Smooth muscle cell of the brain vasculature (primary cell): ENCODE measurements at regions not wholly inside any gene's neighbourhood (a gene's known extent, or its start where the extent isn't known, plus 50 kb on each side); places are given as distances from the start of the nearest gene placed in this dataset.
"Not testable (repeated sequence)": the region's sequence is repeated elsewhere in the genome, so short reads cannot be mapped to it uniquely, and the experiment has no call there.

Experiments
- DNase-seq: peaks from one replicate; pipeline ENCODE4 v3.0.0-alpha.2; 2012; ENCODE audit warnings: low read depth, low spot score

GRCh38 chr6:8939615-8940014, 504.3 kb upstream of the SLC35B3 start:
- peak; percentile 7 for DNase-seq

DNA sequence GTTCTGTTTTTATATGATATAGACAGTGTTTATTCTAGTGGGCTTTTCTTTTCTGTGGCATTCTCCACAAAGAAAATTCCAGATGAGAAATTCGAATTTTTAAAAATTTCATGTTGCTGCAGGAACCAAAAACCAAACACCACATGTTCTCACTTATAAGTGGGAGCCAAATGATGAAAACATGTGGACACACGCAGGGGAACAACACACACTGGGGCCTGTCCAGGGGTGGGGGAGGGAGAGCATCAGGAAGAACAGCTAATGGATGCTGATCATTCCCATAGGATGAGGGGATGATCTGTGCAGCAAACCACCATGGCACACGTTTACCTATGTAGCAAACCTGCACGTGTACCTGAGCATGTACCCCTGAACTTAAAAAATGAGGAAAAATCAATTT, 499.0 kb upstream of the SLC35B3 start:
- DNase-seq, result no peak

DNA sequence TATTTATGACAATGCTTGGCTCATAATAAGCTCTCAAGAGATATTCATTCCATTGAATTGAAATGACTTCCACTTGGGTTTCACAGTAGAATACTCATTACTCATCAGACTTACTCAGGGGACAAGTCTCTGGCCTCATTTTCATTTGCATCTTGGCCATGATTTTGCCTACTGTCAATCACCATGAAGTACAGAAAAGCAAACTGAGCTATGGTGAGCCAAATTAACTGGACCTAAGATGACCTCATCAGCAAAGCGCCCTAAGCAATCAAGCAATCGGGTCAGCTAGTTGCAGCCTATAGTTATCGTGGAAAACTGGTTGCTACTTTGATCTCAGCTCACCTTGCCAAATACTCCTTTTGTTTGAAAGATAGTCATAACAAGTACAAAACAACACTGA, 494.7 kb upstream of the SLC35B3 start:
- DNase-seq, result no peak

GRCh38 chr6:8920244-8920643, 484.9 kb upstream of the SLC35B3 start:
- not testable (repeated sequence) for DNase-seq

GRCh38 chr6:8918196-8918595, 482.9 kb upstream of the SLC35B3 start:
- DNase-seq, result no peak

GRCh38 chr6:8914700-8915099, 479.4 kb upstream of the SLC35B3 start:
- no peak for DNase-seq

DNA sequence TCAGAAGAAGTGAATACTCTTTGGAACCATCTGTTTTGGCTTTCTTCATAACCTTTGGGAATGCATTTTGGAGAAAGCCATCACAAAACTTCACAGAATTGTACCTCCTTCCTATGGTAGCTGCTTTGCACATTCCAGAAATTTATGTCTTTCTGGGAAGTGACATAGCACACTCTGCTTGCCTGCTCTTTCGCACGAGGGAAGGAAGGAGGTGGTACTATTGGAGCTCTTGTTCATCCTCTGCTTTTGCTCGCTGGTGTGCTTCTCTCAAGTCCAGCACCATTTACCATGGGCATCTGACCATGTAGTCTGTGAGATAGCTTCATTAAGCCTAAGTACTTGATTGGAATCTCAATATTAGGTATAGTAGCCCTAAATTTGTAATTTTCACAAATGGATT, 473.3 kb upstream of the SLC35B3 start:
- DNase-seq, result no peak

DNA sequence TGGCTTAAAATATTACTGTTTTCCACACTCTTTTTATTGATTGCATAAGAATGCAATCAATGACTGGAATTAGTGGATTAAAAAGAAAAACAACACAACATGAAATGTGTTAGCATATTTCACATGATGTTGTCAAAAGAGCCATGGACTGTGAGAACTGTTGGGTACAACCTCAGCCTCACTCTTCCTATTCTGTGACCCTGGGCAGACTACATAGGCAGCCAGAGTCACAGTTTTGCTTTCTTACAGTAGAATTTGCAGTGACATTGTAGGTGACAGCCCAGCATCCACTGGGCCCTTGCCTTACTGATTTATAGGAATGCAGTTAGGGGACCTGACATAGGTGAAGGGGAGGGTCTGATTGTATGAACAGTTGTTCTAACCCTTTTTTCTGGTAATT, 471.4 kb upstream of the SLC35B3 start:
- no peak for DNase-seq

DNA sequence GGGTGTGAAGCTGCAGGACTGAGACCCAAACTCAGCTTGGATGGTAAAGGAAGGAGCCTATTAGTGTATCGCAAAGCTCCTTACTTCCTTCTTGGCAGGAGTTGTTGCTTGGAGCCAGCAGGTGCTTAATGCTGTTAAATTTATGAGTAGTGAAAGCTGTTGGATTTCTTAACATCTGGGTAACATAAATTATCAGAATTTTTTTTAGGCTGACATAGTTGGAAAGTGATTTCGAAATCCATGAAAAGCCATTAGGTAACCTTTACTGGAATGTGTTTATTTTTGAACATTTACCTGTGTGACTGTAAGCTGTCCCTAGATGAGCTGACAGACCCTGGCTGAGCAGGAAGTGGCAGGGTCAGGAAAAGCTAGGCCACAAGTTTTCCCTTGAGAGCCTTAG, 470.4 kb upstream of the SLC35B3 start:
- DNase-seq, result no peak

GRCh38 chr6:8904754-8905153, 469.4 kb upstream of the SLC35B3 start:
- DNase-seq, result no peak

GRCh38 chr6:8900056-8900455, 464.7 kb upstream of the SLC35B3 start:
- no peak for DNase-seq

- DNase-seq, result no peak
Measured at GRCh38 chr6:8889514-8889913, 454.2 kb upstream of the SLC35B3 start.

DNA sequence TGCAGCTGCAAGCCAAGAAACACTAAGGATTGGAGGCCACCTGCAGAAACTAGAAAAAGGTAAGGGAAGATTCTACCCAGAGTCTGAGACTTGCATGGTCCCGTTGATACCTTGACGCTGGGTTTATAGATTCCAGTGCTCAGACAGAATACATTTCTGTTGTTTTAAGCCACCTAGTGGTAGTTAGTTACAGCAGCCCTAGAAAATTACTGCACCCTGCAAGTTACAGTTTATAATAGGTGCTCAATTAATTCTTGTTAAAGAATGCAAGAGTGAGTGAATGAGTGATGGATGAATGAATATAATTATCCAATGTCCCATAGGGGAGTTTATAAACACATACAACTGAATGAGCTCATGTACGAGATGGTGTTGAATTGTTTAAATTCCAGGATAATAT, 453.1 kb upstream of the SLC35B3 start:
- DNase-seq, result no peak

- DNase-seq, result no peak
Measured at GRCh38 chr6:8881663-8882062, 446.3 kb upstream of the SLC35B3 start.

DNA sequence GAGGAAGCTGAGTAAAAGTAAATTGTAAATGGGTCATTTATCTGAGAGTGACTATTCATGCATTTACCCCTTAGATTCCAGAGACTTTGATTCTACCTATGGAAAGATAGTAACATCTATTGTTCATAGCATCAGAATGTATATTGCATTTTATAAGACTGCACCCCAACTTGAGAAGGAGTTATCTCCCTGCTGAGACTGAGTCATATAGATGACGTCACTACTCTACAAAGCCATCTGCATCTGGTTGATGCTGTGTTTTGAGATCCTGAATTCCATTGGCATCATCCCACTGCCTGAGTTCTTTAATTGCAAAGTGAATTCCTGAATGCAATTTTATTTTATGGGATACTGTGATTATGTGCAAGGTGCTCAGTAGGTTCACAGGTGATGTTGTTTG, 444.0 kb upstream of the SLC35B3 start:
- no peak for DNase-seq

DNA sequence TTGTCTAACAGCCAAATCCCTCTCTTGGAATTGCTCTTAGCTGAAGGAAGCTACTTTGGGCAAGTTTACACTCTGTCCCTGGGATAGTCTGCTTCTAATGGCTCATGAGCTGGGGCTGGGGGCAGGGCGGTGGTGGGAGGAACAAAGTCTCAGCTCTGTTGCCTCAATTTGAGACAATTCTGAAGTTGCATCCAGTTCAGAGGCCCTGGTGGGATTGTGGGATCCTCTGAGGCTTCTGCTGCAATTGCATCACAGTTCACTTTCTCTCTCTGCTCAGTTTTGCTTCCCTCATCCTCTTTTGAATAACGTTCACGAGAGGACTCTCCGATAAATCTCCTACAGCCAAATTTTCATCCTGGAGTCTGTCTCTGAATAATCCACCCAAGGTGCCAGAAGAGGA, 440.6 kb upstream of the SLC35B3 start:
- no peak for DNase-seq

DNA sequence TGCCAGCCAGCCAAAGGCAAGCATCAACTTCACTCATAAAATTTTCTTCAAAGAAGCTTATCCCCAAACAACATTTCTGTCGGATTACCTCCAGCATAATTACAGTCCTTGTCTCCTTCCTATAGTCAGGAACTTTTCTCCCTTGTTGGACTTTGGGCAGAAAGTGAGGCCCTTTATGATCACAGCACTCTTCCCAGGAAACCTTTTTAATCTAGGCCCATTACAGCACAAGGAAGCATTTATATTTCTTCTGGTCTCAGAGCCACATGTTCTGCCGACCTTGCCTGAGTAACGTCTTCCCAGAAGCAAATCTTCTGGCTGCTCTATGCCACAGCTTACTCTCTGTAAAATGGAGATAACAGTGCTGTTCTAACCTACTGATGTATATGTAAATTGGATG, 437.2 kb upstream of the SLC35B3 start:
- DNase-seq, result no peak

DNA sequence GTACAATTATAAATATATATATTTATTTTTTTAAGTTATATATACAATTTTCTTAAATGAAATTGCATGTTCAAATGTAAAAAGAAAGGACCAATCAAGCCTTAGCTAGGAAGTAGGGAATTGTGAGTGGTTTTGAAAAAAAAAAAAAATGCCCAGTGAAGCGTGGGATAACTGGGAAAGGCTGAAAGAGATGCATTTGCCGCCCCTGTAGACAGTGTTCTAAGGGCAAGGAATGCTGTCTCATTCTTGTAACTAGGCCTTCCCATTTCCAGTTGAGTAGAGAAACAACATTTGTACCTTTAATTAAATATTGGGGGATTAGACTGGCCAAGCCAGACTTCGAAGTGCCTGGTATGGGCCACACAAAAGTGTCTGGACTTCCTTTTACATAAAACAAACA, 430.1 kb upstream of the SLC35B3 start:
- DNase-seq, result no peak

DNA sequence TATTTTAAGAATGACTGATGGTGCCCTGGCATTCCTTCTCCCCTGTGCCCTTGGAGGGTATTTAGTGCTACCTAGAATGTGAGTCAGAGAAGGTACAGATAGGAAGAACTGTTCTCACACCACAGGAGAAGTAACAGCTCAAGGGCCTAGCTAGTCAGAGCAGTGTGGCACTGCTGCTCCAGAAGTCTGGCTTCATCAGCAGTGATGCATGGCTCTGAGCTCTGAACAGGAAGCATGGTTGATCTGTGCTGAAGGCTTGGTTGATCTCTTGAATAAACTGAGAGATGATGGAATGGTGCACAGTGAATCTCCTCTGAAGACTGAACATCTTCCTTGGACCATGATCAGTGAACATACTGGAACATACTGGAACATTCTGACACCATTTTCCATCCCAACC, 425.3 kb upstream of the SLC35B3 start:
- no peak for DNase-seq

DNA sequence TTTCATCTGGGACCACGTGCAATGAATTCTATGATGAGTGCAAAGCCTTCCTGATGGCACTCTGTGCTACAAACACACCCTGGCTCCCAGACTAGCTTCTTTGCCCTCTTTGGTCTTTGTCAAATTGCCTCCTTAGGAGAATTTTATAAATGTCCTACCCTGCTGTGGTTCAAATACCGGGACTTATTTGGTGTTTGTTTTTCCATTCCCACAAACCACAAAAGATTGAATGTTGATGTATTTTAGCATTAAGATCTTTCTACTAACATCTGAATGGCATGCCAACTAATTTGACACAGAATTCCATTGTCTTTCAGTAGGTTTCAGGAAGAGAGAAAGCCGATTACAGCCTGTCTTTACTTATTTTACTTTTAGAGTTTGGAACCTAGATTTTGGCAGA, 424.2 kb upstream of the SLC35B3 start:
- no peak for DNase-seq

DNA sequence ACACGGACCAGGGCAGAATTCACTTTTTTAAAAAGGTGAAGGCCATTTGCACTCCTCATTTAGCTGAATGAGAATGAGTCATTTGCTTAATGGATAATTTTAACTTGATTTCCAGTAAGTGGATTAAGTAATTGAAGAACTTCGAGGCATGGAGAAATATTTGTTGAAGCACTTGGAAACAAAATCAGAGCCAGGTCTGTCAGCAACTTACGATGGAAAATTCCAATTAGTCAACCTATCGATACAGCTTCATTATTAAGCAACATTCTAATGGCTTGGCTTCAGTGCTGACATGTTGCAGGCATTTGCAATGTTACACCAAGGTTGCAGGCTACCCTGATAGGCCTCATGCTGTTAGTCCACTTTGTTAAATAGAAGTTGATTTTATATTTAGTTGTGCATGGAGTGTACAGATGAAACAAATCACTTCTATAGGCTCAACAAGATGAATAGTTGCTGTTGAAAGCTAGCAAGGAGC, 423.5 kb upstream of the SLC35B3 start:
- no peak for DNase-seq

DNA sequence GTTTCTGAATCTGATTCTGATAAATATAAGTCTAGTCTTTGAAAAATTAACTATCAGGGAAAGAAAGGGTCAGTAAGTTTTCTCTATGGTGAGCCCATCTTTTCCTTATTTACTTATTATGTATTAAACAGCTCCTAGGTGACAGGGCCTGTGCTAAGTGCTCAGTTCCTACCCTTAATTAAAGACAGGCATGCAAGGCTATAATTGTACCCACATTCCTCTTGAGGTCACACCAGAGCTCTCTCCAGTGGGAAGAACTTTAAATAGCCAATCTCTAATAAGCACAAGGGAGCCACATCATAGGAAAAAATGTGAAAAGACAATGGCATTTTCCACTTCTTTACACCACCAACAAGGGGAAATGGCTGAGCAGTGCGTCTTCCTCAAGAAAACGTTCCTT, 421.8 kb upstream of the SLC35B3 start:
- DNase-seq, result no peak

DNA sequence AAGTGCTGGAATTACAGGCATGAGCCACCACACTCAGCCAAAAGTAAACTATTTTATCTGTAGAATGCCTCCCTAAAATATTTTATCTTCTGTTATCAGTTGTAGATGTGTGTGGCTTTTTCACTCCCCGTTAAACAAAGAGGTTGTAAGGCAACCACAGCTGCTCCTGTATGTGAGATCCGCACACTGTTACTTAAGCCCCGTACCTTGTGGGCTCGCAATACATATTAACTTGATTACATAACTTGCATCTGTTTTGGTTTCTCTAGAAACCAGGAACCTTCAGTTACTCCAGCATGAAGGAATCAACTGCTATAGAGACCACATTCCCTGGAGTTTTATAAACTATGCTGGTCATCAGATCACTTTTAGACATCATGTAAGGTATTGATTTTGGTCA, 420.1 kb upstream of the SLC35B3 start:
- DNase-seq, result no peak

DNA sequence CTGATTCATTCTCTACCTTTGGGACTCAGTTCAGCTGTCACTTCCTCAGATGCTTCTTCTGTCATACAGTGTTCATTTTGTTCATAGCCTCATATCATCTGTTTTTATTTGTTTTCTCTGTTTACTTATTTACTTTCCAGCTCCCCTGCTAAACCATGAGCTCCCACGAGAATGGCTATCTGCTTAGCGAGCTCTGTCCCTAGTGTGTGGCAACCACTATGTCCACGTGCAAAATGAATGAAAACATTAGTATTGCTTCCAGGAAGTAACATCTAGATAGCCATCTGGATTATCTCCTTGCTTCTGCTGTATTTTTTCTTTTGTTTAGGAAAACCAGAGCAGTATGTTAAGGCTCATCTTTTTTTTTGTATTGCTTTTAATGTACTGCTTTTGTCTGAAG, 417.0 kb upstream of the SLC35B3 start:
- DNase-seq, result no peak

GRCh38 chr6:8846680-8847079, 411.3 kb upstream of the SLC35B3 start:
- DNase-seq, result not testable (repeated sequence)
